ENCODE measurements at regions not wholly inside any gene's neighbourhood (a gene's known extent, or its start where the extent isn't known, plus 50 kb on each side); places are given as distances from the start of the nearest gene placed in this dataset.

DNA sequence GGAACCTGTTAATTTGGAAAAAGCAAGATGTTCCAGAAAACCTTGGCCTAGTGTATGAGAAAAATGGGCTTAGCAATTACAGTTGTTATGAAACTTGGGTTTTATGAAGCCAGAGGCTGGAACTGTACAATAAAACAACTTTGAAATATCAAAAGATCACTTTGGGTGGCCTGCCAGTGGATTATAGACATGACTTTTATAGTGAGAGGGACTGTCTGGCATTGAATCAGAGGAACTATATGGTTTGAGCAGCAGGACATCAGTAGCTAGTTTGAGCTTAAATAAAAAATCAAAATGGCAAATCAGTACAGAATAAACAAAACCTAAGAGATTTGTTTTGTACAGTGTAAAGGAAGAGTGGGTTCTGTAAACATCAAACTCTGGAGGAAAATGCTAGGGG lies 115.0 kb upstream of the PTPRG start:
- Histone ChIP-seq H3K27ac (no peak overlapping the region), H3K27me3 (no peaks in the 10 kb centered on the region), H3K36me3 (no peaks in the 10 kb centered on the region), H3K4me3 (no peak overlapping the region), H3K4me1 (peaks cover 0 to 15% of the 10 kb centered on the region in 2 donors), H3K9me3 (no peaks in the 10 kb centered on the region)
- TF ChIP-seq, protein P1, sequence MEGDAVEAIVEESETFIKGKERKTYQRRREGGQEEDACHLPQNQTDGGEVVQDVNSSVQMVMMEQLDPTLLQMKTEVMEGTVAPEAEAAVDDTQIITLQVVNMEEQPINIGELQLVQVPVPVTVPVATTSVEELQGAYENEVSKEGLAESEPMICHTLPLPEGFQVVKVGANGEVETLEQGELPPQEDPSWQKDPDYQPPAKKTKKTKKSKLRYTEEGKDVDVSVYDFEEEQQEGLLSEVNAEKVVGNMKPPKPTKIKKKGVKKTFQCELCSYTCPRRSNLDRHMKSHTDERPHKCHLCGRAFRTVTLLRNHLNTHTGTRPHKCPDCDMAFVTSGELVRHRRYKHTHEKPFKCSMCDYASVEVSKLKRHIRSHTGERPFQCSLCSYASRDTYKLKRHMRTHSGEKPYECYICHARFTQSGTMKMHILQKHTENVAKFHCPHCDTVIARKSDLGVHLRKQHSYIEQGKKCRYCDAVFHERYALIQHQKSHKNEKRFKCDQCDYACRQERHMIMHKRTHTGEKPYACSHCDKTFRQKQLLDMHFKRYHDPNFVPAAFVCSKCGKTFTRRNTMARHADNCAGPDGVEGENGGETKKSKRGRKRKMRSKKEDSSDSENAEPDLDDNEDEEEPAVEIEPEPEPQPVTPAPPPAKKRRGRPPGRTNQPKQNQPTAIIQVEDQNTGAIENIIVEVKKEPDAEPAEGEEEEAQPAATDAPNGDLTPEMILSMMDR (IDR thresholded peaks at IDR 0.05): no peak
- no peak for DNase-seq (ENCODE audit: low spot score)

DNA sequence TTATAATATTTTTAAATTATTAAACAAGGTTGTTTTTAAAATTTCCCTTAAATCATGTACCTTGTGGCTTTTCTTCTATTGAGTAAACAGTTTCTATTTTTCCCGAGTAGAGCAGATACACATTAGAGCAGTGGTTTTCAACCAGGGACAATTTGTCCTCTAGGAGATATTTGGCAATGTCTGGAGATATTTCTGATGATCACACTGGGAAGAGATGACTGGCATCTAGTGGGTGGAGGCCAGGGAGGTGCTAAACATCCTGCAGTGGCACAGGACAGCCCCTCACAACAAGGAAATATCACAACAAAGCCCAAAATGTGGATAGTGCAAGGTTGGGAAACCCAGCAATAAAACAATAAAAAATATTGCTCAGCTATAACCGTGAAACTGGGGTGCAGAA lies 113.0 kb upstream of the PTPRG start:
- Histone ChIP-seq H3K4me3 (no peak overlapping the region), H3K9me3 (no peaks in the 10 kb centered on the region), H3K36me3 (no peaks in the 10 kb centered on the region), H3K27ac (peak overlapping the region; percentile 21 to 84), H3K4me1 (peaks cover 0 to 15% of the 10 kb centered on the region in 2 donors), H3K27me3 (no peaks in the 10 kb centered on the region)
- no peak for DNase-seq (ENCODE audit: low spot score)
- TF ChIP-seq, protein P1 (IDR thresholded peaks at IDR 0.05): no peak

DNA sequence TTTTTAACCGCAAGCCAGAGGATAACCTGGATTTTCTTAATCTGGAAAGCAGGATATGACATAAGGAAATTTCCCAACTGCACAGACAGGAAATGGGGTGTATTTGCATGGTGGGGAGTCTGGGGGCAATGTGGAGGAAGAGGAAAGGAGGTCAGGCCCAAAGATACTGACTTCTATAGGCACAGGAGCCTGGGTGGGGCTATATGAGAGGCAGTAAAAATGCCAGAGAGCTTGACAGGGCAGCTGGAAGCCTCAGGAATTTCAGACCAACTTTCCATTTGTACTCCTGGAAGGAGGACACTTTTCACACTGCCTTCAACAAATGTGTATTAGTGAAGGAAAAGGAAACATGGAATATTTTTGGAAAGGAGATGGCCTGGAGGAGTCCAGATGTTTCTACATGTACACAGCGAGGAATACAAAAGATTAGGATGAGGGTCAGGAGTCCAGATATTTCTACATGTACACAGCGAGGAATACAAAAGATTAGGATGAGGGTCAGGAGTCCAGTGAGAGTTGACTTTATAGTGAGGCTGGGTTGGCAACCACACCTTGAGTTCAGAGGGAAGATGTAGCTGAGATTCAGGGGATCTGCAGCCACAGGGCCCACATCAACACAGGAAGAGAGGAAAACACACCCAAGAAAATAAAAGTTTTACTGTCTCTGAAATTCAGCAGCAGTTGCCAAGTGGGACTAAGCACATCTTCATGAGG lies 111.9 kb upstream of the PTPRG start:
- TF ChIP-seq, protein P1 (IDR thresholded peaks at IDR 0.05): no peak
- DNase-seq (ENCODE audit: low spot score): no peak
- peaks cover 0 to 9% of the 10 kb centered on the region in 2 donors for H3K4me1 ChIP-seq
- no peaks in the 10 kb centered on the region for H3K9me3 ChIP-seq
- no peaks in the 10 kb centered on the region for H3K36me3 ChIP-seq
- H3K27me3 ChIP-seq: no peaks in the 10 kb centered on the region
- H3K27ac ChIP-seq: no peak overlapping the region
- H3K4me3 ChIP-seq: no peak overlapping the region

DNA sequence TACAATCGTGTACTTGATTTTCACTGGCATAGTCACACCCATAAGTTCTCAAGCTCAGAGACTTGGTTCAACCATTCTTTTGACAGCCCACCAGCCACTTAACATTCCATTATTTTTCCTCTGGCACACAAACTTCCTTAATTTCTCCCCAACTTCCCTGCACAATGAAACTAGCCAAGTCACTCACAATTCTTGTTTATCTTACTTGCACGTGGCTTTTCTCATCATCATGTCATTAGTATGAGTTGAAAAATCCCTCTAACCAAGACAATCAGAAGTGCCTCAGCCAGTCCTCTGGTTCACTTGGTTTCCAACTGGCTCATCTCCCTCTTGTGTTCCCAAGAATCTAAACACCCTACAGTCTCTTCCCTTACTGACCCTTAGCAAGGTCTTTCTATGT lies 110.5 kb upstream of the PTPRG start:
- Histone ChIP-seq H3K4me3 (no peak overlapping the region), H3K27ac (no peak overlapping the region), H3K9me3 (no peaks in the 10 kb centered on the region), H3K4me1 (peaks cover 0 to 5% of the 10 kb centered on the region in 2 donors), H3K27me3 (no peaks in the 10 kb centered on the region), H3K36me3 (no peaks in the 10 kb centered on the region)
- no peak for DNase-seq (ENCODE audit: low spot score)
- TF ChIP-seq, protein P1 (IDR thresholded peaks at IDR 0.05): no peak

DNA sequence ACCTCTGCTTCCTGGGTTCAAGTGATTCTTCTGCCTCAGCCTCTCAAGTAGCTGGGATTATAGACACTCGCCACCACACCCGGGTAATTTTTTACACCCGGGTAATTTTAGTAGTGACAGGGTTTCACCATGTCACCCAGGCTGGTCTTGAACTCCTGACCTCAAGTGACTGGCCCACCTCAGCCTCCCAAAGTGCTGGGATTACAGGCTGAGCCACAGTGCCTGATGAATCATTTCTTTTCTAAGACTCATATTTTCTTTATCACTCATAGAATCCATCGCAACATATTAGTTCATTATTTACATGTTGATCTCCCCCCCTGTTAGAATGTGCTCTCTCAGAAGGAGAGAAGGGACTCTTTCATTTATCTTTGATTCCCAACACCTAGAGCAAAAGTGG lies 109.5 kb upstream of the PTPRG start:
- no peaks in the 10 kb centered on the region for H3K9me3 ChIP-seq
- no peaks in the 10 kb centered on the region for H3K36me3 ChIP-seq
- H3K27me3 ChIP-seq: no peaks in the 10 kb centered on the region
- no peak for DNase-seq (ENCODE audit: low spot score)
- H3K27ac ChIP-seq: no peak overlapping the region
- TF ChIP-seq, protein P1 (IDR thresholded peaks at IDR 0.05): no peak
- no peak overlapping the region for H3K4me3 ChIP-seq
- peaks cover 0 to 5% of the 10 kb centered on the region in 2 donors for H3K4me1 ChIP-seq

Data from right atrium auricular region (tissue), 2 donors.